HCT116 (cell line): ENCODE measurements at regions not wholly inside any gene's neighbourhood (a gene's known extent, or its start where the extent isn't known, plus 50 kb on each side); places are given as distances from the start of the nearest gene placed in this dataset.

Experiments
- ATAC-seq: fragments of 200-7000 bp; cut with Tn5 transposase; 2 replicates; pipeline ENCODE4 v1.9.1; 2020; ENCODE audit warnings: mild to moderate bottlenecking, moderate library complexity
- BruUV-seq: library from RNA; stranded (reverse); fragments of 400-500 nt; replicated peaks from 2 replicates; lab custom pipeline; 2021; lab: Mats Ljungman, UMichigan
- CTCF ChIA-PET: fragments of 300-600 bp; sonication (Branson Sonifier 250); formaldehyde crosslinking; loops from one replicate; lab custom pipeline; 2021; ENCODE audit warnings: antibody characterized with exemption; lab: Charles Lee
- POLR2A ChIA-PET: fragments of 300-600, 350-600 bp; sonication (Branson Sonifier 250); formaldehyde crosslinking; loops from one replicate; lab custom pipeline; 2021; ENCODE audit warnings: antibody characterized with exemption; lab: Charles Lee
- RAD21 ChIA-PET, 2 experiments: fragments of 300-600 bp; sonication (Branson Sonifier 250); formaldehyde crosslinking; loops; one replicate each; lab custom pipeline; 2023; ENCODE audit warnings: low total read pairs in 2 of 2; ENCODE audit not compliant: uncharacterized antibody in 2 of 2, unreplicated experiment in 2 of 2, low non-redundant PET in 1 of 2; lab: Charles Lee
- DNase-seq: peaks from one replicate; pipeline ENCODE4 v3.0.0-alpha.2; 2010; ENCODE audit warnings: low read depth, low spot score
- H2AFZ ChIP-seq: fragments of 200-600 bp; shearing (Covaris generic), sonication (generic); 2 replicates; pipeline ENCODE4 v1.6.1; 2017; ENCODE audit warnings: low read depth, mixed run types, mixed read lengths, antibody characterized with exemption, low read length; ENCODE audit not compliant: poor library complexity, severe bottlenecking
- H3K27ac ChIP-seq: 2 replicates; pipeline ENCODE4 v1.5.1; 2012; ENCODE audit warnings: low read depth, low read length
- H3K27me3 ChIP-seq: fragments of 200-600 bp; sonication (generic); 2 replicates; pipeline ENCODE4 v1.6.1; 2016; ENCODE audit warnings: mixed run types, low read length, mixed read lengths; ENCODE audit not compliant: insufficient read depth
- H3K36me3 ChIP-seq, 2 experiments: fragments of 200-500 bp in 1 of 2; fragments of 200-600 bp in 1 of 2; sonication (Bioruptor generic) in 1 of 2; sonication (generic) in 1 of 2; 2 replicates each; pipeline versions ENCODE4 v1.5.1 to v1.6.1; 2014 to 2016; ENCODE audit warnings: low read length in 2 of 2, inconsistent platforms in 1 of 2, mixed read lengths in 1 of 2, mixed run types in 1 of 2; ENCODE audit not compliant: insufficient read depth in 2 of 2, control insufficient read depth in 1 of 2
- H3K4me1 ChIP-seq, 2 experiments: fragments of 200-600 bp in 1 of 2; sonication (generic) in 1 of 2; 2 replicates each; pipeline versions ENCODE4 v1.5.1 to v1.6.1; 2012 to 2017; ENCODE audit warnings: low read length in 2 of 2, inconsistent platforms in 1 of 2, mild to moderate bottlenecking in 1 of 2, mixed read lengths in 1 of 2, mixed run types in 1 of 2, moderate library complexity in 1 of 2; ENCODE audit not compliant: insufficient read depth in 2 of 2, control insufficient read depth in 1 of 2
- H3K4me2 ChIP-seq: fragments of 200-600 bp; sonication (generic); 2 replicates; pipeline ENCODE4 v1.6.1; 2017; ENCODE audit warnings: mixed run types, low read length, mixed read lengths
- H3K4me3 ChIP-seq, 2 experiments: fragments of 200-600 bp in 1 of 2; sonication (generic) in 1 of 2; replicated peaks in 1 of 2; 2 replicates each; pipeline ENCODE4 v1.5.1; 2011 to 2016; ENCODE audit warnings: low read length in 2 of 2, control low read depth in 1 of 2, low read depth in 1 of 2, mild to moderate bottlenecking in 1 of 2, mixed read lengths in 1 of 2, mixed run types in 1 of 2
- H3K79me2 ChIP-seq: fragments of 200-600 bp; sonication (generic); 2 replicates; pipeline ENCODE4 v1.6.1; 2017; ENCODE audit warnings: mild to moderate bottlenecking, mixed run types, low read length, moderate library complexity, mixed read lengths; ENCODE audit not compliant: insufficient read depth
- H3K9ac ChIP-seq: fragments of 200-600 bp; sonication (generic); 2 replicates; pipeline ENCODE4 v1.6.1; 2016; ENCODE audit warnings: low read length, mixed read lengths
- H3K9me2 ChIP-seq: fragments of 200-600 bp; sonication (generic), shearing (Covaris generic); 2 replicates; pipeline ENCODE4 v1.6.1; 2017; ENCODE audit warnings: mixed run types, mild to moderate bottlenecking, moderate library complexity; ENCODE audit not compliant: insufficient read depth
- H3K9me3 ChIP-seq, 2 experiments: fragments of 200-500 bp in 1 of 2; fragments of 200-600 bp in 1 of 2; sonication (Bioruptor generic) in 1 of 2; sonication (generic) in 1 of 2; 2 replicates each; pipeline ENCODE4 v1.6.1; 2014 to 2017; ENCODE audit warnings: low read length in 2 of 2, mixed read lengths in 2 of 2, inconsistent platforms in 1 of 2, low read depth in 1 of 2, mild to moderate bottlenecking in 1 of 2, mixed run types in 1 of 2, moderate library complexity in 1 of 2; ENCODE audit not compliant: control insufficient read depth in 1 of 2, insufficient read depth in 1 of 2
- H4K20me1 ChIP-seq: fragments of 200-600 bp; sonication (generic), shearing (Covaris generic); 2 replicates; pipeline ENCODE4 v1.6.1; 2017; ENCODE audit warnings: mixed run types, mild to moderate bottlenecking, moderate library complexity; ENCODE audit not compliant: insufficient read depth
- CBX3 ChIP-seq: IDR thresholded peaks from 2 replicates; pipeline ENCODE4 v1.6.1; 2012; ENCODE audit warnings: low read depth
- CEBPB ChIP-seq: IDR thresholded peaks from 2 replicates; pipeline ENCODE4 v1.6.1; 2012; ENCODE audit warnings: low read depth
- EGR1 ChIP-seq: IDR thresholded peaks from 2 replicates; pipeline ENCODE4 v1.6.1; 2012; ENCODE audit warnings: low read depth
- EZH2 ChIP-seq: fragments of 200-600 bp; sonication (generic); IDR thresholded peaks from 2 replicates; pipeline ENCODE4 v1.6.1; 2017; ENCODE audit warnings: antibody characterized with exemption, mixed run types
- EZH2phosphoT487 ChIP-seq: fragments of 200-600 bp; IDR thresholded peaks from 2 replicates; pipeline ENCODE4 v1.6.1; 2018; ENCODE audit warnings: antibody characterized with exemption, borderline replicate concordance
- FOSL1 ChIP-seq: IDR thresholded peaks from 2 replicates; pipeline ENCODE4 v1.6.1; 2012; ENCODE audit warnings: low read depth
- MAX ChIP-seq: IDR thresholded peaks from 2 replicates; pipeline ENCODE4 v1.6.1; 2012
- REST ChIP-seq: IDR thresholded peaks from 2 replicates; pipeline ENCODE4 v1.6.1; 2012; ENCODE audit warnings: low read depth
- SP1 ChIP-seq: IDR thresholded peaks from 2 replicates; pipeline ENCODE4 v1.6.1; 2012; ENCODE audit warnings: low read depth
- SRF ChIP-seq: IDR thresholded peaks from 2 replicates; pipeline ENCODE4 v1.6.1; 2012; ENCODE audit warnings: low read depth
- YY1 ChIP-seq: IDR thresholded peaks from 2 replicates; pipeline ENCODE4 v1.6.1; 2011; ENCODE audit warnings: low read length, low read depth, moderate library complexity, mild to moderate bottlenecking; ENCODE audit not compliant: insufficient replicate concordance; ENCODE audit errors: extremely low read depth
- ZBTB33 ChIP-seq: IDR thresholded peaks from 2 replicates; pipeline ENCODE4 v1.6.1; 2011; ENCODE audit warnings: mild to moderate bottlenecking, low read length, moderate library complexity; ENCODE audit not compliant: insufficient replicate concordance; ENCODE audit errors: extremely low read depth
- ZFX ChIP-seq: fragments of 450-650 bp; IDR thresholded peaks from 2 replicates; pipeline ENCODE4 v1.6.1; 2017
- ZNF274 ChIP-seq: fragments of 200-500 bp; sonication (Bioruptor generic); IDR thresholded peaks from 2 replicates; pipeline ENCODE4 v1.6.1; 2014; ENCODE audit warnings: mild to moderate bottlenecking, low read depth, low read length, inconsistent platforms
- intact Hi-C: fragments of 100-400 bp; cut with micrococcal nuclease; formaldehyde crosslinking; loops from 2 replicates; pipeline ENCODE4 v1.10.0; 2022

GRCh38 chr12:102676812-102677211, 196.4 kb upstream of the IGF1 start:
- Histone ChIP-seq H3K4me3 (no peak overlapping the region), H3K4me2 (no peak overlapping the region), H3K36me3 (no peaks in the 10 kb centered on the region), H2AFZ (no peak overlapping the region), H3K4me1 (no peaks in the 10 kb centered on the region), H3K27me3 (peaks cover 8% of the 10 kb centered on the region; the same call in 1 of the 2 replicates), H3K9me2 (no peaks in the 10 kb centered on the region), H3K79me2 (no peaks in the 10 kb centered on the region), H3K27ac (no peak overlapping the region), H3K9me3 (no peaks in the 10 kb centered on the region), H3K9ac (no peak overlapping the region), H4K20me1 (no peaks in the 10 kb centered on the region)
- RAD21 ChIA-PET = no interaction called here
- BruUV-seq = no TSS peak
- POLR2A ChIA-PET = no interaction called here
- intact Hi-C loops = no loop called here
- CTCF ChIA-PET = no interaction called here
- DNase-seq = no peak
- no peak for ATAC-seq
- no peak for TF ChIP-seq EGR1
- no peak for TF ChIP-seq MAX
- no peak for TF ChIP-seq ZBTB33
- no peak for TF ChIP-seq ZNF274
- TF ChIP-seq SRF = no peak

- Histone ChIP-seq H3K4me1 (no peaks in the 10 kb centered on the region), H2AFZ (no peak overlapping the region), H3K4me3 (no peak overlapping the region), H3K36me3 (no peaks in the 10 kb centered on the region), H3K9ac (no peak overlapping the region), H3K4me2 (no peak overlapping the region), H3K9me2 (no peaks in the 10 kb centered on the region), H3K27me3 (peaks cover 8% of the 10 kb centered on the region; the same call in 1 of the 2 replicates), H3K27ac (no peak overlapping the region), H3K79me2 (no peaks in the 10 kb centered on the region), H4K20me1 (no peaks in the 10 kb centered on the region), H3K9me3 (no peaks in the 10 kb centered on the region)
- CTCF ChIA-PET = no interaction called here
- intact Hi-C loops = no loop called here
- BruUV-seq = no TSS peak
- ATAC-seq (no peak), DNase-seq (no peak)
- RAD21 ChIA-PET = no interaction called here
- POLR2A ChIA-PET = no interaction called here
- TF ChIP-seq SP1 = no peak
- TF ChIP-seq CBX3 = no peak
- no peak for TF ChIP-seq EZH2
- TF ChIP-seq REST = no peak
- TF ChIP-seq ZNF274 = no peak
- TF ChIP-seq EZH2phosphoT487 = no peak
- no peak for TF ChIP-seq ZFX
- TF ChIP-seq EGR1 = no peak
- TF ChIP-seq CEBPB = no peak
- no peak for TF ChIP-seq ZBTB33
- no peak for TF ChIP-seq YY1
- TF ChIP-seq FOSL1 = no peak
Observed at GRCh38 chr12:102675672-102676071, 195.3 kb upstream of the IGF1 start.
